GM15510 (cell line): ENCODE measurements at regions not wholly inside any gene's neighbourhood (a gene's known extent, or its start where the extent isn't known, plus 50 kb on each side); places are given as distances from the start of the nearest gene placed in this dataset.
A peak's percentile ranks its signal among the peaks of the same experiment; 100 is the strongest.

Experiments used
- POLR2A ChIP-seq: IDR thresholded peaks from 3 replicates; pipeline ENCODE4 v1.6.1; 2011; ENCODE audit warnings: borderline replicate concordance; ENCODE audit not compliant: insufficient read length; ENCODE audit errors: extremely low read depth

DNA sequence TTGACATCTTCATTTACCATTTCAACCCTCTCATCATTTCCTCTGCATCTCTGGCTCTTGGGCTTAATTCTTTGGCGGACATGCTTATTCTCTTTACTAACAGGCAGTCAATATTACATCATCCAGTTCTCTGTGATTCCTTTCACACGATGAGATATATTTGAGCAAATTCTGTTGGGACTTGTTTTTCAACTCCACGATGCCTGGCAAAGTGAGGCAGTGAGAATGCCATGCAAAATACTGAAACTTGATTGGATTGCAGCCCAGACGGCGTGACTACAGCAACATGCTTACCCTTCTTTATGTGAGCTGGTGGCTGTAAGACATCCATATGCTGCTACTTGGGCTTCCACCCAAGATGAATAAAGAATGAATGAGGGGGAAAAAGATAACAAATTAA, 101.7 kb upstream of the SPACA1 start:
- TF ChIP-seq POLR2A: no peak

DNA sequence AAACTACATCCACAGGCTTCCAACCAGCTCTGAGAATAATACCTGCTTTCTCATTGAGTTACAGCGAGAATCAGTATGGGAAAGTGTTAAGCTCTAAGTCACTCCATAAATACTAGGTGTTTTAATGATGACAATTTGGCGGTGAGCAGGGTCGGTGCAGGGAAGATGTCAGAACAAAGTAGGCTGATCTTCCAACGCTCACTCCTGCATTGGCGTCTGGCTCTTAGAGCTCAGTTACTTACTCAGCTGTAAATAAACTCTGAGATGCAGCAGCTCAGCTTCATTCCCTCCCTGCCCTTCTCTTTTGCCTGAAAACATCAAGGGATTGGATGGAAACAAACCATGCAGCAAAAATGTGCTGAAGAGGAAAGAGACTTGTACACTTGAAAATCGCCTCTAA, 102.5 kb upstream of the SPACA1 start:
- TF ChIP-seq POLR2A: no peak

DNA sequence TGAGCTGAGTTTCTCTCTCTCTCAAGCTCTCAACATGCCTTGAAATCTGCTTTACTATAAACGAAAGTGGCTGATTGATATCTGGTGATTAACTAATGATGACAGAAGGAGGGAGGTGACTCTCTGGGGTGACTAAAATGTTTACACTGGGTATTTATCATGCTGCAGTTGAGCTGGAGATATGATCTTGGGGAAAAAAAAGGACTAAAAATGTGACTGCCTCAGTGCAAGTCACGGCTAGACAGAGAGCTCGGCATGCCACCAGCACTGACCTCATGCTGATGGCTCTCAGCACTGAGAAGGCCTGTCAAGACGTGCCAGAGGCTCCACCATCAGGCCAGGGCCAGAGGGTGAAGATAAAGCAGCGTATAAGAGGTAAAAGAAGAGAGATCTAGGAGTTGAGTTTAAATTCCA, 103.1 kb upstream of the SPACA1 start:
- TF ChIP-seq POLR2A: no peak

DNA sequence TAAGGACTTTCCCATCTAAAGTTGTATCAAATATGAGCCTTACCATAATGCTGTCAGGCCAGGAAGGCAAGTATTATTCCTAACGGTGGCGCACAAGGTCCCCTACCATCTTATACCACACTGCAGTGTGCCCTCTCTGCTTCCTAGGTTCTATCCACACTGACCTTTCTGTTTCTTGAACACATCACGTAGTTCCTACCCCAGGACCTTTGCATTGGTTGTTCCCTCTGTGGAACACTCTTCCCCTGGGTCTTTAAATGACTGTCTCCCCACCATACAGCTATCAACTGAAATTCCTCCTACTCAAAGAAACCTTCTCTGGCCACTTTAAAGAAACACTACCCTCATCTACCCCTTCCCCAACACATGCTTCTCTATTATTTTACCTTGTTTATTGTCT, 104.5 kb upstream of the SPACA1 start:
- TF ChIP-seq POLR2A: no peak

DNA sequence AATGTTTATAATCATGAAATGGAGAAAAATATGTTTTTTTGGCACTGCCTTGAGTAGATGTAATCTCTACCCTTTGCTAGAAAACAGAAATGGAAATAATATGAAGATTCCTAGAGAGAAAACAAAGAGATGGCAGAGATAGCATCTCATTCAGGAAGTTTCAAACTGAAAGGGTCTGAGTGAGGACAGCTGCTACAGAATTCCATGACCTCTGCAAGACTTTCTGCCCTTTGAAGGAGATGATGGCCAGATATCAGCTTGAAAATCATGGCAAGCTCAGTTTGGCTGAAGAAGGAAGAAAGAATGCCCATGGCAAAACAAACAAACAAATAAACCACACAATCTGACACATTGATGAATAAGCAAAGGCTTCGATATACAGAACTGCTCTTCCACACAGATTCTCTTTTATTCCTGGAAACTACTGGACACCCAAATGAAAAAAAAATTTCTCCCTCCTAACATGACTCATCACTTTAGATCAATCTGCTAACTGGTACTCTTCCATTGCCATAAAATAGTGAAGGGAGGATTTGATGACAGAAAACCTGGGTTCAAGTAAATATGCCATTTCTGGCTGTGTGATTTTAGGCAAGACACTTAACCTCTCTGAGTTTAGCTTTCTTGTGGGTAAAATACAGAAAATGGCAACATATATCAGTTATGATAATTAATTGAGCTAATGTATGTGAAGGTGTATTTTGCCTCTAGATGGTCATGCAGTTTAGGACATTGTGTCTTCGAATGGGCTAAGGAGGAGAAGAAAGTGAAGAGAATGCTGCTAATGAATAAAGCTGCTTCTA, 105.9 kb upstream of the SPACA1 start:
- TF ChIP-seq POLR2A: no peak

DNA sequence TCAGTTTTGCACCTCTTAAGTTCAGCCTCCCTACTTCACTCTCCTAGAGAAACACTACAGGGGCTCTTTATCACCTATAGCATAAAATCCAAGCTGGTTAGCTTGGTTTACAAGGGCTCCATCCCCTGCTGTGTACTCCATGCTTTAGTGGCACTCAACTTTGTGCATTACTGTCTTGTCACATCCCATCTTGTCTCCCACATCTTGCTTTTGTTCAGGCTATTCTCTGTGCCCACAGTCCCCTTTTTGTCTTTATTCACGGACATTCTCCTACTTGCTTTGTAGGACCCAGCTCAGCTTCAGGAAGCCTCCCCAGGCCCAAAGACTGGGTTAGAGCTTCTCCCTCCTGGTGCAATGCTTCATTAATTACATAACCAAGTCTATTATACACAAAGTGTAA, 107.9 kb upstream of the SPACA1 start:
- TF ChIP-seq POLR2A: no peak

DNA sequence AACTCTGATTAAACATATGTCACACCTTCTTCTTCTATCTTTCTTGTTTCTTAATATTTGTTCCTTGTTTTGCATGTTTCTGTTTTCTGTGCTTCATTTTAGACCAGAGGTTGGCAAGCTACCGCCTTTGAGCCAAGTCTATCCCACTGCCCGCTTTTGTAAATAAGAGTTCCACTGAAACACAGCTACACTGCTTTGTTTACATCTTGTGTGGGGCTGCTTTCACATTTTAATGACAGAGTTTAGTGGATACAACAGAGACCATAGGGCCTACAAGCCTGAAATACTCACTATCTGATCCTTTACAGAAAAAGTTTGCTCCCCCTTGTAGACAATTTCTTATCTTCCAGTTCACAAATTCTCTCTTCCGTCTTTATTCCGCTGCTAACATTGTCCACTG, 109.4 kb upstream of the SPACA1 start:
- TF ChIP-seq POLR2A: no peak

DNA sequence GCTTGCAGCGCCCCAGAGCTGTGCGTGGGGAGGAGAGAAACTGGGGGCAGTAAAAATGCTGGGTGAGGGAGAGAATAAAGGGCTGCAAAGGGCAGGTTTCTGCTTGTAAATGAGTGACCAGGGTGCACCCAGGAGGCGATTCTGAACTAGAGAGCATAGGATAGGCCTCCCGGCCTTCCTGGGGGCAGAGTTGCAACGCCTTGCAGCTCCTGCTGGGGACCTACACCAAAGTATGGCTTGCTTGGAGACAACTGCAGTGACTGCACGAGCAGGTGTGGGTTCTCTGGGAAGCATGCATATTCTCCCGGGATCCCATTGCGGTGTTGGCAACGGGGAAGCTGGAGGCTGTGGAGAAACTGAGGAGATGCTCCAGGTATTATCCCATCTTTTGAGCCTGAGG, 111.6 kb upstream of the SPACA1 start:
- TF ChIP-seq POLR2A: no peak

DNA sequence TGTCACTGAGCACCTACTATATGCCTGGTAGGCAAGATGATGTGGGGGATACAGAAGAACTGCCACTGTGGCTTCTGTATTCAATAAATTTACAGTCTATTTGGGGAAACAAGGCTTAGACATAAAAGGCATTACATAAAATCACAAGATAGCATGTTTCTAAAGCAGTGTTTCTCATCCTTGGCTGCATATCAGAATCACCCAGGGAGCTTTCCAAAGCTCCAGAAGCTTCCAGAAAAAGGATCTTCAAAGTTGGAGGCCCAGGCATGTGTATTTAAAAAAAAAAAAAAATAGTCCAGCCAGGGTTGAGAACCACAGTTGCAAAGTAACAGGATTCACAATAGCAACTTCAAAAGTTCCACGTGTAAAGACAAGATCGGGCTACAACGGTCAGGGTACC, 112.4 kb upstream of the SPACA1 start:
- no peak for TF ChIP-seq POLR2A

DNA sequence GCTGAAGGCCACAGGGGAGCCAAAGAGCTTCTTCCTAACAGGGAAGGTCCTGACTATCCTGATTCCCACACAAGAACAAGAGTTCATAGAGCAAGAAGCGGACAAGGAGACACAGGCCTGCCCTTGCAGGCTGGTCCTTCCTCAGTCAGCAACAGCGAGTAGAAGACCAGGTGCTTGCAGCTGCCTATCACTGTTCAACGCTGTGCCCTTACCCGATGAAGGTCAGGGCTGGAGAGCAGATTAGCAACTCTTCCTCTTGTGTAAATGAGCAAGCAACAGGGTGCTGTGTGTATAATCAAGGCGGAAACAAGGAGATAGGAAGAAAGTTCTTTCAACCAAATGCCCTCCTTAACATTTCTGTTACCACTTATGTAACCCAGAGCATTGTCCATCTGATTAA, 115.3 kb upstream of the SPACA1 start:
- TF ChIP-seq POLR2A: no peak

DNA sequence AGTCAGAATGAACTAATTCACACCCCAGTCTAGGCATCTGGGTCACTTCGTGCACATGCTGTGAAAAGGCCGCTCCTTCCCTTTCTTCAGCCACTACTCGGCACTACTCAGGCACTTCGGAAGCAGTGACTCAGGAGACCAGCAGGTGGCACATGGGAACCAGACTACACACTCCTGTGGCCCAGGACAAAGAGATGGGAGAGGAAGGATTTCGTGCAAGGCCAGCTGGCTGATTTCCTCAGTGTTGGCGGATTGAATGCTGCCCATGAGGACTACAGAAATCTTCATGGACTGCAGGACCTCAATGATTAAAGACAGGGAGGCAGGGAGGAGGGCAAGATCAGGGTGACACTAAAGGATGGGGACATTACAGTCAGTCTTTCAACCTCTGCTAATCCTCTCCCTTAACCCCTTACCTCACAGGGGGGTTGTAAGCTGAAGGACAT, 117.8 kb upstream of the SPACA1 start:
- no peak for TF ChIP-seq POLR2A

DNA sequence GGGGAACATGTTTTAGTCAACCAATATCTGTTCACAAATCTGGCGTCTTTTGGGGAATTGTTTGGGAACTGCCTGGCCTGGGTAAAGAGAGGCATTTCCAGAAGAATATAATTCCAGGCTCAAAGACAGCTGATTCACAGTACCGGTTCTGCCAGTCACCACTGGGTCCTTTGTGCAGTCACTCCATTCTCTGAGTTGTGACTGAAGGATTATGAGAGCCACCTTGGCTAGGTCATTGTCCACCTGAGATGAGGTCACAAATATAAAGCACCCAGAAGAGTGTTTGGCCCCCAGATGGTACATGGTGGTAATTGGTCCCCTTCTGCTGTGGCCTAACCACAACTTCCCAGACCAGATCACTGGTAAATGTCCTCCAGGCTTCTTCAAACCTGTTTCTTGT, 121.0 kb upstream of the SPACA1 start:
- no peak for TF ChIP-seq POLR2A

DNA sequence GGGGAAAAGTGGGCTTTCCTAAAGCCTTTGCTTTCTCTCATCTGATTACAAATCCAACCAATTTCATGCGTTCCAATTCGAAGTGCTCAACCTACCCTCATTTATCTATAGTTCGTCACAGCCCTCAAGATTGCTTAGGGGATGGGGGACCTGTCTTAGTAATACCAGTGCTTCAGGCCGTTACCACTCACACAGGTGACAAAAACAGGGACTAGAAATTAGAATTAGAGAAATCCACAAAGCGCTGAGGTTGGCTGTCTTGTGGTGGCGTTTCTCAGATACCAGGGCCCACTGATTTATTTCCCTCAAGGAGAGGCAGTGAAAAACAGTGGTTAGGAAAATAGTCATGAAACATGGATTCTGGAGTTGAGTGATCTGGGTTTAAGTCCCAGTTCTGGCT, 121.6 kb upstream of the SPACA1 start:
- no peak for TF ChIP-seq POLR2A

DNA sequence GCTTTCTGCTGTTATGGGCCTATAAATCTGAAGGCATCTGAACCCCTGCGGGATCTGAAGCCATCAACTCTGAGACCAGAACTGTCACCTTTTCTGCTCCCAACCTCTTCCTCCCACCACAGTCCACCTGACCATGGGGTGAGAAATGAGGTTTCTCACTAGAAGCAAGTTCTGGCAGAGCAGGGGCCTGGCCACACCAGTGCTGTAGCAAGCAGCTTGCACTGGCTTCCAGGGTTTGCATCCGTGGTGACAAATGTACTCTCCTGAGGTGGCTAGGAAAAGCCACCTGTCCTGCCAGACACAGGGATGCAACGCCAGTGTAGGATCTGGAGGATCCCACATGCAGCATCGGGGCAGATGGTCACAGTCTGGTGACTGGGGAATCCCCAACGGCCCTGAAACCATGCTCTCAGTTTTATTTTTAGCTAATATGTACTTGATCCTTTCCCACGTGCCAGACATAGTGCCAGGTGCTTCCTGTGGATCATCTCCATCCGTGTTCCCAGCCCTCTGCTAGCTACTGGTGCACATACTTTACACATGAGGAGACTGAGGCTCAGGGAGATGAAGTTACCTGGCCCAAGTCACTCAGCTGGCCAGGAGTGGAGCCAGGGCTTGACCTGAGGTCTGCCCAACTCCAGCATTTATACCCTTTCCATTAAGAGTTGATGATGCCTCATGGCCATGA, 122.1 kb upstream of the SPACA1 start:
- no peak for TF ChIP-seq POLR2A

DNA sequence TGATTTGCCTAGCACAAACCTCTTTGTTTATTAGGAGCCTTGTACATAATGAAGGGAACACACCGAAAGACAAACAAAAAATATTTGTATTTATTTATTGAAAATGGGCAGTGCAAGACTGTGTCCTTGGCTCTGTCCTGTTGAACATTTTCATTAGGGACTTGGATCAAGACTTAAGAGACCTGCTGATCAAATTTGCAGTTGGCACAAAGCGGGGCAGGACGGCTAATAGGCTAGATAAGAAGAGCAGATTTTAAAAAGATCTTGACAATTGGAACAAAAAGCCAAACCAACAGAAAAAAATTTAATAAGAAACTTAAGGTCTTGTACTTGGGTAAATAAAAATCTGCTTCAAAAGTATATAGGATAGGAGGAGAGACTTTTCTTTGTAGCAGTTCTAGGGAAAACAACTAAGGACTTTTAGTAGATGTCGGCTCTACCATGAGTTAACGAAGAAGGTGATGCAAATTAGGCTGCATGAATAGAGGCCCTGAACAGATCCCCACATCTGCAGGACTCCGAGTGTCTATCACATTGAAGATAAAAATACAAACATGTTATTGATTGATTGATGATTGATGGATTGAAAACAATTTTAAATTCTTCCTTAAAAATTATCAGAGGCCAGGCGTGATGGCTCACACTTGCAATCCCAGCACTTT, 124.1 kb upstream of the SPACA1 start:
- no peak for TF ChIP-seq POLR2A

DNA sequence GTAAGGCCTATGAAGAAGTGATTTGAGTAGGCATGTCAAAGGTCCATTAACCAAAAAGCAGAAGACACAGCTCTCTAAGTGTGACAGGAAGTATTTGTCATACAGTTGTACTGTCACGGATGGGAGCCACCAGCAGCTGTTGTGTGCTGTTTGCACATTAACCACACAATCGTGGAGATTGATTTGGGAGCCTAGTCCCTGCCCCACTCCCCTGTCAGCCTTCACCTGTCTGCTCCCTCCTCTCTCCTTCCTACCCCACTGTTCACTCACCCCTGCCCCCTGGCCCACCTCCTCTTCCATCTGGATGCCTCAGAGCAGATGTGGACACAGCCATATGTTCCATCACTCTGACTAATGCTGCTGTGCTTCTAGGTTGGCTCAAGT, 124.7 kb upstream of the SPACA1 start:
- peak; percentile 31 for TF ChIP-seq POLR2A
